ENCODE measurements at regions not wholly inside any gene's neighbourhood (a gene's known extent, or its start where the extent isn't known, plus 50 kb on each side); places are given as distances from the start of the nearest gene placed in this dataset.

DNA sequence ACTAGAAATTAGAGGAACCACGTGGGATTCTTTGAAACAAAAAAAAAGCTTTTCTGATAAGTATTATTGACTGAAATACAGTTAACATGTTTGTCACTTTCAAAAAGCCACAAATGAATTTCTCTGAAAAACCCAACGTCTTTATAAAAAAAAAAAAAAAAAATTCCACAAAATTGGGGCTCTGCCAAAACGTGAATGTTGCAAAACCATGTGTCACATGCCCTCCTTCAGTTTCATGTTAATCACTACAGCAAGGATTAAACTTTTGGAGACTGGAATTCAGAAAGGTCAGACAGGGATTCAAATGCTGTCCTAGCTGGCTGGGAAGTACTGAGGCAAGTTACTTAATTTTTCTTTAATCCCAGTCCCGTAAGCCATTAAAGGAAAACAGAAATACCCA lies 278.0 kb upstream of the KLF14 start:
- no peak for DNase-seq (ENCODE audit: low read depth in 1 of 2, low spot score in 1 of 2)

DNA sequence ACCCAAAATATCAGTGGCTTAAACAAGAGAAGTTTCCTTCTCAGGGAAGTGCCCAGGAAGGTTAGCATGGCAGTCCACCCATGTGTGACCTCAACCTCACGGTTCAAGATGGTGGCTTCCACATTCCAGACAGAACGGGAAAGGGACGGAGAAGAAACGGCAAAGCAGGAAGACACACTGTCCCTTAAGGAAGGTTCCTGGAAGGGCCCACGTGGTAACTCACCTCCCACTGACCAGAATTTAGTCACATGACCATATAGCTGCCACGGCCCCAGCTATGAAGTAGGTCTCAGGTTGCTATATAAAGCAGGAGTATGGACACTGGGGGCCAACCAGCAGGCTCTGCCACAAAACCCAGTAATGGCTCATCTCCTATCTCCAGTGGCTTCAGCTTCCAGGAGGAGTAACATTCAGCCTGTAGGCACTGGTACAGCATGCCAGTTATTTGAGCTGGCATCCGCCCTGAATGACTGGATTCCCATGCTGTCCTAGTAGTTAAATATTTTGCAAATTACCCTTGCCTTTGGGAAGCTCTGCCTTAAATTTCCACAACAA lies 278.5 kb upstream of the KLF14 start:
- no peak for DNase-seq (ENCODE audit: low read depth in 1 of 2, low spot score in 1 of 2)

DNA sequence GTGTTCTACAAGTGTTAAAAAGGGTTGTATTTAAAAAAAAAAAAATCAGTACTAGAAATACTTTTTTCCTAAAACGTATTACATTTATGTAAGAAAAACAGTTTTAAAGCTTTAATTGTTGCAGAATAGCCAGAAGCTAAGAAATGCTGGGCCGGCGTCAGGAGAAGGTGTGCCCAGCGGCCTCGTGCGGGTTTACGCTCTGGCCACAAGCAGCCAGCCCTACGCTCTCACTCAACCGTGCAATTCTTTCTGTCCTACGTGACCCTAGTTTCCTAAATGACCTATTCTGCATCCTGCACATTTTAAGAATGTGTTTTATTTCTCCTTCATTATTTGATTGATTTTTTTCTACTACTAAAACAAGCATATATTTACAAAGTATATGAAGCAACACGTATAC lies 279.7 kb upstream of the KLF14 start:
- DNase-seq (ENCODE audit: low read depth in 1 of 2, low spot score in 1 of 2), result no peak

DNA sequence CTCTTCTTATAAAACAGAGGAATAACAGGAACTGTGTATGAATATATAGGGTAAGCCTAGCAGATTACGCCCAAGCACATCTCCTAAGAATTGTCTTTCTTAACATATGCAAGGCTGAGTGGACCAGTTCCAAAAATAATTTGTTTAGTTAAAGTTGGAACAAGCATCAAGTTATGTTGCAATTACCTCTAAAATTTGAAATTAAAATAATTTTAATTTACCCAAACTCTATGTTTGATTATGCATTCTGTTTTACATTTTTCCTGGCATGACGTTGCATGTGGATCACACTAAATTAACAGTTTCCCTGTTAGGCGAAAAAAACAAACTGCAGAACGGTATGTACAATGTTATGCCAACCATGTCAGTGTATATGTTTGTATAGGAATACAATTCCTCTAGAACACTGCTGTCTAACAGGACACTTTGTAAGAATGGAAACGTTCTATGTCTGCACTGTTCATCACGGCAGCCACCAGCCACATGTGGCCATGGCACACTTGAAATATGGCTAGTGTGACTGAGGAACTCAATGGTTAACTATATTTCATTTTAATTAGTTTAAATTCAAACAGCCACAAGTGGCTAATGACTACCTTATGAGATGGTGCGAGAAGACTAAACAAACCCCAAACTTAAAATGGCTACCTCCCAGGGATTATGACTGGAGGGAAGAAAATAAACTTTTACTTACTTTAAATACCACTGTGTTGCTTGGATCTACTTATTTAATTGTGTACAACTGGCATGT lies 281.1 kb upstream of the KLF14 start:
- no peak for DNase-seq (ENCODE audit: low read depth in 1 of 2, low spot score in 1 of 2)

DNA sequence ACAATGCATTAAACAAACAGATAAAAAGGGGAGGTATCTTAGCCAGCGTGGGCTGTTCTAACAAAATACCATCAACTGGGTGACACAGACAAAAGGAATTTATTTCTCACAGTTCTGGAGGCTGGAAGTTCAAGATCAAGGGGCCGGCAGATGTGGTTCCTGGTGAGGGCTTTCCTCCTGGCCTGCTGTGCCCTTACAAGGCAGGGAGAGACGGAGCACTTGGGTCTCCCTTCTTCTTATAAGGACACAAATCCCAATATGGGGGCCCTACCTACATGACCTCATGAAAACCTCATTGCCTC lies 281.6 kb upstream of the KLF14 start:
- no peak for DNase-seq (ENCODE audit: low read depth in 1 of 2, low spot score in 1 of 2)

DNA sequence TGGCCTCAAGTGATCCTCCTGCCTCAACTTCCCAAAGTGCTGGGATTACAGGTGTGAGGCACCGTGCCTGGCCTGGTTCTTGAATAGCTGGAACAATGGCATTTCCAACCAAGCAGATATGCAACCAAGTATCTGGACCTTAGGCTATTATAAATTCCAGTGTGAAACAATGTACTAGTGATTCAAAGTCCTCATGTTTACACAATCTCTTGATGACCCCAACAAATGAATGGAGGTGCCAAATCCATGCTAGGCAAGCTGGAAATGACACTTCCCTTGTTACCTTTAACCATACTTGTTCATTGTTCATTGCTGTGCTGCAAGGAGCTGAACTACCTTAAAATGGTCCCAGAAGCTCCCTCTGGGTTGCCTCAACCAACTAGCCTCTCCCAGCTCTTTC lies 282.2 kb upstream of the KLF14 start:
- DNase-seq (ENCODE audit: low read depth in 1 of 2, low spot score in 1 of 2), result no peak

DNA sequence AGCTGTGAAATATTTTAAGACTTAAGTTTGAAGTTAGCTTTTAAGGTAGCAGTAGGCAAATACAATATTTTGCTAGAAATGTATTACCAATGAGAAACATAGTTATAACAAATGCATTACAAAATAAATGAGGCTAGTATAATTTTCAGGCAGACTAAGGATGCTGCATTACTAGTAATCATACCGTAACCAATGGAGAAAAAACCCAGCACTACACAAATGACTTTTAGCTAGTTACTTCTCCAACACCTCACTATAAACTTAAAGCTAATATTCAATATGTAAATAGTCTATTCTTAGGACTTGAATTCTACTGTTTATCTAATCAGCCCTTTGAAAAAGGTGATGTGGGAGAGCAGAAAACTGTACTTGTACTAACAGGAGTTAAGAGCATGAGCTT lies 285.3 kb upstream of the KLF14 start:
- no peak for DNase-seq (ENCODE audit: low read depth in 1 of 2, low spot score in 1 of 2)

DNA sequence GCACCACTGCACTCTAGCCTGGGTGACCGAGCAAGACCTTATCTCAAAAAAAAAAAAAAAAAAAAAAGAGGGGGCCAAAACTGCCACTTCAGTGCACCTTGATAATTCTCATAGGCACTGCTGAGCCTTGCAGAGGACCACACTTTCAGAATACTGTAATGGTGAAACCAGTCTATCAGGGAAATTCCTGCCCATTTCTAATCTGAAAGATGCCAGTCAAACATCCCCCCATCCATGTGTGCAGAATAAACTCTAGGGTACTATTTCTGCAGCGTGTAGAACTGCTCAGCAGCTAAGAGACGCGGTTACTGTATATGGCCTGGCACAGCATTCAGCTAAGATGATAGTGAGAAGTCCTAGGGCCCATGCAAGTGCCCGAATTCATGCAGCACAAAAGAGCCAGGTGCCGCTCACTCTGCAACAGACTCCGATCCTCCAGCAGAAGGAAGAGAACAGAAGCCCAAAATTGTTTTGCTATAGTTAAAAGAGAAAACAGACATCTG lies 286.8 kb upstream of the KLF14 start:
- no peak for DNase-seq (ENCODE audit: low read depth in 1 of 2, low spot score in 1 of 2)

DNA sequence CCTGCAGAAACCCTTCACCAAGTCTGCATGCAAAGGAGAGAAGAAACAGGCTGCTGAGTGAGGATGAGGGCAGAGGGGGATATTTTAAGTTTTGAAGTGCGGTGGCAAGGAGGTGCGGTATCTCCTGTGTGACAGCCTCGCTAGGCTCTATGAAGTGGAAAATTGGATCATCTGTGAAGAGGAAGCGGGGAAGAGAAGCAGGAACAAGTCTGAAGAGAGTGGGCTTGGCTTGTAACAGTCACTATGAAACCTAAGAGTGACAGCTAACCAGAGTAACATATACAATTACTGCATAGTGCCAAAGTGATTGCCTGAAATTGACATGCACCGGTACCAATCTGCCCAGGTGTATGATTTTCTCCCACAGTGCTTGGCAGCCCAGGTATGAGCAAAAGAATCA lies 287.5 kb upstream of the KLF14 start:
- DNase-seq (ENCODE audit: low read depth in 1 of 2, low spot score in 1 of 2), result no peak

DNA sequence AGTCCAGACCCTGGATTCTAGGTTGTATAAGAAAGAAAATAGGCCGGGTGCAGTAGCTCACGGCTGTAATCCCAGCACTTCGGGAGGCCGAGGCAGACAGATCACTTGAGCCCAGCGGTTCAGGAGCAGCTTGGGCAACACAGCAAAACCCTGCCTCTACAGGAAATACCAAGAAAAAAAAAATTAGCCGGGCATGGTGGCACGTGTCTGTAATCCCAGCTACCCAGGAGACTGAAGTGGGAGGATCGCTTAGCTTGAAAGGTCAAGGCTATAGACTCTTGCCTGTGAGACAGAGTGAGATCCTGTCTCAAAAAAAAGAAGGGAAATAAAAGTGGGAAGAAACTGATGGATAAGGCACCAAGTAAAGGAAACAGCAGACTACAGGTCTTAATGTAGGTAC lies 287.9 kb upstream of the KLF14 start:
- DNase-seq (ENCODE audit: low read depth in 1 of 2, low spot score in 1 of 2), result no peak

DNA sequence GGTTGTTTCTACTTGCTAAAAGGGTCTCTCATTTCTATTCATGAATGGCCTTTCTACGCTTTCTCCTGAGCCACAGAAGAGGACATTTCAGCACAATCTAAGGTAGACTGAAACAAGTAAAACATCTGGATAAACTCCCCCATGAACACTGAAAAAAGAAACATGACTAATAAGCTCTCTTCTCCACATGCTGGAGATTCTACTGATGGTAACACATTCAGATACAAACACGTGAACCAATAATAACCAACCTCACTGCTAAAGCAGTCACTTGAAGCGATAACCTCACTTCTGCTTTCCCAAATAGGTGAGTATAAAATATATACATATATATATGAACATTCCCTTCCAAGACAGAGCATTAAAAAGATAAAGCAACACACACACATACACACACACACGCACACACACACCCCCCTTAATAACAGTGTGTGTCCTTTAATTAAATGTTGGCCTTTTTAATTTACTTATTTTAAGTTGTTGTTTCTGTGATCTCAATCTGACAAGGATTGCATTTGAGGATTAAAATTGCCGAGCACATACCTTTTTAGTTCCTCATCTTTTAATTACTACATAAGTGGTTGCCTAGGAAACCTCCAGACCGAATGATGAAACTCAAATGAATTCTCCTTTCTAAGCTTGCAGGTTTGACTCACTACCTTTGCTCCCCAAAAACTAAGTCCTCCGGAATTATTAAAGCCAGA lies 292.4 kb upstream of the KLF14 start:
- no peak for DNase-seq (ENCODE audit: low read depth in 1 of 2, low spot score in 1 of 2)

DNA sequence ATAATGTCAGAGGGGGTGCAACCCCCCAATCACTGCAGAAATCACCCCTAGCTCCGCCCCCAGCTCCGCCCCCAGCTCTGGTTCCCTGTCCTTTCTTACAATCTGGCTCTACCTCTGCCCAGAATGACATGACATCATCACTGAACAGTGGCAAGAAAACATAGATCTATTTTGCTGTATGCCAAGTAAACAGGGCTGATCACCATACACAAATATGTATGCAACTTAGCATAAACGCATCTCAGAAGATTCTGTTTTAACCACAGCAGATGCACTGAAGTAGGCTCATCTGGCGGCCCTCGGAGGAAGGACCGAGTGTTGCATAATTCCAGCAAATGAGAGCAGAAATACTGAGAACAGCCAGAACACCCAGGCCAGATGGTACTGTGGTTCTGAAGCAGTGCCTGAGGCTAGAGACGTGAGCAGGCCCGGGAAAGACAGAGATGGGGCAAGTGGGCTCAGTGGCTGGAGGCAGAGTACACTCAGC lies 293.3 kb upstream of the KLF14 start:
- no peak for DNase-seq (ENCODE audit: low read depth in 1 of 2, low spot score in 1 of 2)

DNA sequence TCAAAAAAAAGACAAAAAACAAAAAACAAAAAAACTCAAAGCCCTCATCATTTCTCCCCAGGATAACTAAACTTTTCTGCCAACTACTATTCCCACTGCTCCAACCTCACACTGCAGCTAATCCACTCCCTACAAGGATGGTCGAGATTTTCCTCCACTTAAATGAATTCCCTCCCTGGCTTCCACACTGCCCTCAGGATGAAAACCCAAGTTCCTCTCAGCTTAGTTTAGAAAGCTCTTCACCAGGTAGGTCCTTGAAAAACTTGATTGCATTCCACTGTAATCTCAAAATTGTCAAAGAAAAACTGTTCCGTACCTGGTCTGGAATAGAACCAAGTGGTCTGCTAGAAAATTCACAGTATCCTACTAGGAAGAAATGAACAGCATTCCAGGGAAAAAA lies 294.3 kb upstream of the KLF14 start:
- DNase-seq (ENCODE audit: low read depth in 1 of 2, low spot score in 1 of 2), result no peak

DNA sequence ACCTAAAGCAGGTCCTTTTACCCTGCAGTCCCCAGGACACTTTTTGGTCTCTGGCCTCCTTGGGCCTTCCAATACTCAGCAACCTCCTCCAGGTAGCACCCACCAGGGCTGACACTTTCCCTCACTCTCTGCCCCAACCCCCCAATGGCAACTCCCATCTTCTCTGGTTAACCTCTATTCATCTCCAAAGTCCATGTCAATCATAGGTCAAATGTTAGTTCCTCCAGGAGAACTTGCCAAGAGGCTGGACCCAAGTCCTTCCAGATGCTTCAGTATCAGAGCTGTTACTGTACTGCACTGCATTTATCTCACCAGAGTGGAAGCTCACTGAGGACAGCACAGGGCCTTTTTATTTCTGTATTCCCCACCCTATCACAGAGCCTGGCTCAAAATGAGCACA lies 295.0 kb upstream of the KLF14 start:
- DNase-seq (ENCODE audit: low read depth in 1 of 2, low spot score in 1 of 2), result no peak

DNA sequence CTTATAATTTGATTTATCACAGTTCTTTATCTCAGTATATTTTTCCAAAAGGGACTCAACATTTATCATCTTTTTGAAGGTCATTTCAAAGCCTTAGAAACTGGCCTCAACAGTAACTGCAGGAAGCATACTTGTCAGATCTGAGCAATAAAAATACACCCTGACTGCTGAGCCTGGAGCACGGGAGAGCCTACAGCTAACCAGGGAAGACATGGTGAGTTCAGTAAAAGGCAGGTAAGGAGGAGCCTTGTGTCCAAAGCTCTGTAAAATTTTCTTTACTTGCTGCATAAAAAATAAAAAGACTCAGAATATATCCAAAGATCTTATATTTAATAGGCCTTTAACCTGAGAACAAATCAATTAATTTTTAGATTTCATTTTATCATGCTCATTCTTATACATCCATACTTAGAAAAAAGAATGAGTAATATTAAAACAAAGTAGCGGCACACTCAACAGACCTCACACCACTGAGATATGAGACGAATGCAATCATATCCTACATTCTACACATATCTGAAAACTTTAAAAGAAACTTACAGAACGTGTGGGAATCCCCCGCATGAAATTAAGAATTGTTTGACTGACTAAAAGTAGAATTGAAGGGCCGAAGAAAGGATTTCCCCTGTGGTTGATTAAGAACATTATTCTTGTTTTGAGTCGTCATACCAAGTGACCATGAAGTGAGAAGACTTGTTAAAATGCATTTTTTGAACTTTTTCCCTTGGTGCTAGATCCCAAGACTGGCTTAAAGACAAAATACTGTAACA lies 296.4 kb upstream of the MKLN1 start:
- no peak for DNase-seq (ENCODE audit: low read depth in 1 of 2, low spot score in 1 of 2)

DNA sequence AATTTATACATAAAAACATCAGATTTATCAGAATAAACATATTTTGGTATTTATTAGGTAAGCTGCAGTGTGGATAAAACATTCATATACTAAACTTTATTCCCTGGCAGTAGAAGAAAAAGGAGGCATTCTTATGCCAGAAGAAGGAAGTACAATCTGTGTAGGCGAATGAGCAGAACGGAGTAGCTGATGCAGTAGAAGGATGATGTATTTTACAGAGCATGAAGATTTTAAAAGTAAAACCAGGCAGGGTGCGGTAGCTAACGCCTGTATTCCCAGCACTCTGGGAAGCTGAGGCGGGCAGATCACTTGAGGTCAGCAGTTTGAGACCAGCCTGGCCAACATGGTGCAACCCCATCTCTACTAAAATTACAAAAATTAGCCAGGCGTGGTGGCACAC lies 294.9 kb upstream of the MKLN1 start:
- DNase-seq (ENCODE audit: low read depth in 1 of 2, low spot score in 1 of 2), result no peak

DNA sequence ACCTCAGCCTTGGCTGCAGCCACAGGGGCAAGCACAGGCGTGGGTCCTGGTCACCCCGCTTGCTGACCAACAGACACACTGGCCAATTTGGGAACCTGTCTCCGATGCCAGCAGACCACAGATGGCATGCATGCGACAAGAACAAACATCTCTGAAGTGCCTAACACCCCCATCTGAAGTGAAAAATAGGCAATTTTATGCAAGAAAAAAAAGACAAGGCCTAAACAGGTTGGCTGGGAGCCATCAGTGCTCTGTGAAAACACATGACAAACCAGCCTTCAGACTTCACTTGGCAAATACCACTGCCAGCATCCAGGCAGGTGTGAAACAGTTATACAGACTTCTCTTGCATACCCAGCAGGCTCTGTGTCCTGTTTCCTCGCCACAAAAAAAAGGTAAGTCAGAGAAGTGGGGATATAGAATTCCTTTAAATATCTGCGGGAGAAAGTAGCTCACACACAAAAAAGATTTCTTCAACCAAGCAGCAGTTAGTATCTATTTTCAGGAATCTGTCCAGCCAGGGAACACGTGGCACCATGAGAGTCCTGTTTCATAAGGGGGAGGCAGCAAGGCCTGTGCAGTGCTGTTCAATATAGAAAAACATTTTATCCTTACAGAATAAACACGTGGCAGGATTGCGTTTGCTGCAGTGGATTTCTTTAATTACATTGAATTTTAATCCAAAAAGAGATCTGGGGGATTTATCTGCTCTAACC lies 293.4 kb upstream of the MKLN1 start:
- no peak for DNase-seq (ENCODE audit: low read depth in 1 of 2, low spot score in 1 of 2)

DNA sequence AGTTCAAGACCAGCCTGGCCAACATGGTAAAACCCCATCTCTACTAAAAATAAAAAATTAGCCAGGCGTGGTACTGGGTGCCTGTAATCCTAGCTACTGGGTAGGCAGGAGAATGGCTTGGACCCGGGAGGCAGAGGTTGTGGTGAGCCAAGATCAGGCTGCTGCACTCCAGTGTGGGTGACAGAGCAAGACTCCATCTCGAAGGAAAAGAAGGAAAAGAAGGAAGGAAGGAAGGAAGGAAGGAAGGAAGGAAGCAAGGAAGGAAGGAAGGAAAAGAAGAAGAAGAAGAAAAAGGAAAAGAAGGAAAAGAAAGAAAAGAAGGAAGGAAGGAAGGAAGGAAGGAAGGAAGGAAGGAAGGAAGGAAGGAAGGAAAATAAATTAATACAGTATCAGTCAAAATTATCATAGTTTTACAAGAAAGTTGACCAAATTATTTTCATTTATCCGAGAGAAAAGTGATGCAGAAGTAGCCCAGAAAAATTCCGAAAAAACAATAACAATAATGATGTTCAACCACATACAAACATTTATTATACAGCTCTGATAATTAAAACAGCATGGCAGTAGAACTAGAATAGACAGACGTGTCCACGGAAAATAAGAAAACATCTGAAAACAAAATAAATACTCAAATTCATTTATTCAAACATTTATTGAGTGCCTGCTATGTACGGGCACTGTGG lies 292.4 kb upstream of the MKLN1 start:
- no peak for DNase-seq (ENCODE audit: low read depth in 1 of 2, low spot score in 1 of 2)

DNA sequence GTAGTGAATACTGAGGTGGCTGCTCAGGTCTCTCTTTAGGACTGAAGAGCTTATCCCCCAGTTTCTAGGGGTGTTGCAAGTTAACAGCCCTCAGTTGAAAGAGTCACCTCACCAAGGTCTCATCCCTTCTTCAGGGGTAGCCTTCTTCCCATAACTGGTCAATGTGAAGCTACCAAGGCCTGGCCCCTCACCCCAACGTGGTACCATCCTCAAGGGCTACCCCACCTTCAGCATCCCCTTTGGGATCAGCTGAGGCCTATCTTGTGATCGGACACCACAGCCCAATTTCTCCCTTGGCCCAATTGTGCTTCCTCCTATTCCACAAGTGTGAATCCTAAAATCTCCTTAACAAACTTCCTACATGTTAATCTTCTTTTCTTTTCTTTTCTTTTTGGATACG lies 289.5 kb upstream of the MKLN1 start:
- no peak for DNase-seq (ENCODE audit: low read depth in 1 of 2, low spot score in 1 of 2)

DNA sequence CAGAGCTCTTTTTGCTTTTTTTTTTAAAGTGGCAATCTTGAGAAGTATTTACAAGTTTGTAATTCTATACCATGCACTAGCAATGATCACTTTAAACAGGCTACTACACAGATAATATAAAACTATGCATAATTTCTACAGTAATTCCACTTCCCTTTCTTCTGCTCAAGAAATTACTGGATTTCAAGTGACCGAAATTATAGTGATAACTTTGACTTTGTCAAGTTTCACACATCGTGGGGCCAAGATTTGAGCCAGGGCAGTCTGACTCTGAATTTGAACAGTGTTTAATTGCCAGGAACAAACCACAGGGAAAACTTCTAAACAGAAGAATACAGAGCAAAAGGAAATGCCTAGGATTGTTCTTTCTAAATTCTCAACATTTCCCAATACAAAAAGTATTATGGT lies 288.3 kb upstream of the MKLN1 start:
- no peak for DNase-seq (ENCODE audit: low read depth in 1 of 2, low spot score in 1 of 2)

DNA sequence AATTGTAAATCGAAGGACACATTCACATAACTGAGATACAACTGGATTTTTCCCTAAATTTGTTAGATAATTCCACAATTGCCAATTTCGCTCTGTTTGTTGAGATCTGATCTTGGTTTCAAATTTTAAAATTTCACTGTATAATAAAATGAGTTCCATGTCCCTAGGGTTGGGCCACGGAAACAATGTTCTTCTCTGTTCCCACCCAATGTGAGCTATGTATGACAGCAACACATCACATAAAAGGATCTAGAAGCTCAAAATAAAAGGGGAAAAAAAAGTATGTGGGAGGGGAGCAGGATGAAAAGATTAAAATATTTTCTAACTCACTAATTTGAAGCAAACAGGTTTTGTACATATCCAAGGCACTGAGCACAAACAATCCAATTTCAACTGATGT lies 287.8 kb upstream of the MKLN1 start:
- no peak for DNase-seq (ENCODE audit: low read depth in 1 of 2, low spot score in 1 of 2)

Data from activated CD4-positive, alpha-beta T cell treated with anti-CD3 and anti-CD28 coated beads, Interleukin-2, amount 50 U/mL, for 24 hours (primary cell).